Endothelial cell (in vitro differentiated cells): ENCODE measurements at regions not wholly inside any gene's neighbourhood (a gene's known extent, or its start where the extent isn't known, plus 50 kb on each side); places are given as distances from the start of the nearest gene placed in this dataset.

Source experiments
- DNase-seq: peaks from one replicate; pipeline ENCODE4 v3.0.0; 2021; ENCODE audit warnings: low spot score
- H3K27ac Mint-ChIP-seq: one replicate; pipeline ENCODE4 v1.8.0; 2021; ENCODE audit warnings: mixed read lengths, inconsistent platforms; ENCODE audit not compliant: unreplicated experiment
- H3K27me3 Mint-ChIP-seq: one replicate; pipeline ENCODE4 v1.8.0; 2021; ENCODE audit warnings: mild to moderate bottlenecking, moderate library complexity, mixed read lengths, inconsistent platforms; ENCODE audit not compliant: unreplicated experiment
- H3K36me3 Mint-ChIP-seq: one replicate; pipeline ENCODE4 v1.8.0; 2021; ENCODE audit warnings: mild to moderate bottlenecking, low read depth, mixed read lengths, inconsistent platforms; ENCODE audit not compliant: unreplicated experiment
- H3K4me1 Mint-ChIP-seq: one replicate; pipeline ENCODE4 v1.8.0; 2021; ENCODE audit warnings: mild to moderate bottlenecking, mixed read lengths, inconsistent platforms; ENCODE audit not compliant: unreplicated experiment
- H3K4me3 Mint-ChIP-seq: one replicate; pipeline ENCODE4 v1.8.0; 2021; ENCODE audit warnings: mild to moderate bottlenecking, mixed read lengths, inconsistent platforms; ENCODE audit not compliant: unreplicated experiment
- H3K9me3 Mint-ChIP-seq: one replicate; pipeline ENCODE4 v1.8.0; 2021; ENCODE audit warnings: mixed read lengths, inconsistent platforms; ENCODE audit not compliant: unreplicated experiment
- CTCF ChIP-seq: fragments of 200-600 bp; sonication (generic); IDR thresholded peaks from one replicate; pipeline ENCODE4 v1.5.0; 2021; ENCODE audit warnings: antibody characterized with exemption; ENCODE audit not compliant: unreplicated experiment

- Mint-ChIP-seq H3K9me3 (no peaks in the 10 kb centered on the region), H3K27ac (no peak overlapping the region), H3K36me3 (no peaks in the 10 kb centered on the region), H3K4me3 (no peak overlapping the region), H3K27me3 (no peaks in the 10 kb centered on the region), H3K4me1 (no peaks in the 10 kb centered on the region)
- DNase-seq = no peak
- no peak for TF ChIP-seq CTCF
These were observed 629.5 kb upstream of the AMOT start for GRCh38 chrX:113470166-113470565.

GRCh38 chrX:113457719-113458118 lies 617.1 kb upstream of the AMOT start:
- TF ChIP-seq CTCF = no peak
- H3K27me3 Mint-ChIP-seq = no peaks in the 10 kb centered on the region
- no peaks in the 10 kb centered on the region for H3K36me3 Mint-ChIP-seq
- DNase-seq = no peak
- no peaks in the 10 kb centered on the region for H3K4me1 Mint-ChIP-seq
- no peaks in the 10 kb centered on the region for H3K9me3 Mint-ChIP-seq
- no peak overlapping the region for H3K4me3 Mint-ChIP-seq
- H3K27ac Mint-ChIP-seq = no peak overlapping the region

GRCh38 chrX:113455582-113455981 lies 615.0 kb upstream of the AMOT start:
- Mint-ChIP-seq H3K9me3 (no peaks in the 10 kb centered on the region), H3K4me3 (no peak overlapping the region), H3K27me3 (no peaks in the 10 kb centered on the region), H3K4me1 (no peaks in the 10 kb centered on the region), H3K27ac (no peak overlapping the region), H3K36me3 (no peaks in the 10 kb centered on the region)
- no peak for DNase-seq
- no peak for TF ChIP-seq CTCF

GRCh38 chrX:113429011-113429410 lies 588.4 kb upstream of the AMOT start:
- Mint-ChIP-seq H3K4me1 (no peaks in the 10 kb centered on the region), H3K36me3 (no peaks in the 10 kb centered on the region), H3K27ac (no peak overlapping the region), H3K27me3 (no peaks in the 10 kb centered on the region), H3K4me3 (no peak overlapping the region), H3K9me3 (no peaks in the 10 kb centered on the region)
- no peak for TF ChIP-seq CTCF
- DNase-seq = no peak

- no peaks in the 10 kb centered on the region for H3K9me3 Mint-ChIP-seq
- no peak overlapping the region for H3K4me3 Mint-ChIP-seq
- no peak for TF ChIP-seq CTCF
These were observed 581.7 kb upstream of the AMOT start for GRCh38 chrX:113422323-113422722.

More at GRCh38 chrX:113422323-113422722, 581.7 kb upstream of the AMOT start:
- H3K4me1 Mint-ChIP-seq = no peaks in the 10 kb centered on the region
- no peaks in the 10 kb centered on the region for H3K27me3 Mint-ChIP-seq
- no peak overlapping the region for H3K27ac Mint-ChIP-seq
- H3K36me3 Mint-ChIP-seq = no peaks in the 10 kb centered on the region
- no peak for DNase-seq
